Stimulated activated CD8-positive, alpha-beta memory T cell treated with anti-CD3 and anti-CD28 coated beads, Interleukin-4, amount 100 ng/mL, for 1 hour (primary cell): ENCODE measurements at regions not wholly inside any gene's neighbourhood (a gene's known extent, or its start where the extent isn't known, plus 50 kb on each side); places are given as distances from the start of the nearest gene placed in this dataset.

Source experiments
- DNase-seq, 2 donors: peaks; one replicate each; pipeline ENCODE4 v3.0.0-alpha.2; 2020; ENCODE audit warnings: low read depth in 2 of 2, low spot score in 1 of 2

GRCh38 chr11:32265911-32266310 lies 169.4 kb downstream of the WT1 start:
- no peak for DNase-seq

- no peak for DNase-seq
Measured at GRCh38 chr11:32266601-32267000, 168.7 kb downstream of the WT1 start.

- no peak for DNase-seq
Measured at GRCh38 chr11:32267679-32268187, 167.6 kb downstream of the WT1 start.

- DNase-seq = no peak
Measured at GRCh38 chr11:32273931-32274330, 161.4 kb downstream of the WT1 start.

GRCh38 chr11:32279672-32280071 lies 155.7 kb downstream of the WT1 start:
- DNase-seq = no peak

GRCh38 chr11:32280339-32280738 lies 155.0 kb downstream of the WT1 start:
- no peak for DNase-seq

GRCh38 chr11:32288276-32288675 lies 147.1 kb downstream of the WT1 start:
- no peak for DNase-seq

- no peak for DNase-seq
Measured at GRCh38 chr11:32289701-32290100, 145.6 kb downstream of the WT1 start.

- DNase-seq = no peak
Measured at GRCh38 chr11:32290783-32291182, 144.6 kb downstream of the WT1 start.

GRCh38 chr11:32297611-32298011 lies 137.7 kb downstream of the WT1 start:
- DNase-seq = no peak

GRCh38 chr11:32302826-32303225 lies 132.5 kb downstream of the WT1 start:
- no peak for DNase-seq

GRCh38 chr11:32304521-32304920 lies 130.8 kb downstream of the WT1 start:
- no peak for DNase-seq

- no peak for DNase-seq
Measured at GRCh38 chr11:32305460-32305859, 129.9 kb downstream of the WT1 start.

- DNase-seq = no peak
Measured at GRCh38 chr11:32307471-32307870, 127.9 kb downstream of the WT1 start.

GRCh38 chr11:32307913-32308312 lies 127.4 kb downstream of the WT1 start:
- no peak for DNase-seq

GRCh38 chr11:32309530-32310213 lies 125.7 kb downstream of the WT1 start:
- DNase-seq = no peak

GRCh38 chr11:32310214-32310601 lies 125.1 kb downstream of the WT1 start:
- DNase-seq = no peak

GRCh38 chr11:32311346-32312065 lies 123.8 kb downstream of the WT1 start:
- no peak for DNase-seq

GRCh38 chr11:32312206-32312817 lies 123.0 kb downstream of the WT1 start:
- no peak for DNase-seq

- DNase-seq = no peak
Measured at GRCh38 chr11:32312865-32313403, 122.4 kb downstream of the WT1 start.

GRCh38 chr11:32313477-32313876 lies 121.9 kb downstream of the WT1 start:
- no peak for DNase-seq

GRCh38 chr11:32315121-32315520 lies 120.2 kb downstream of the WT1 start:
- DNase-seq = no peak
